22Rv1 (cell line): ENCODE measurements at regions not wholly inside any gene's neighbourhood (a gene's known extent, or its start where the extent isn't known, plus 50 kb on each side); places are given as distances from the start of the nearest gene placed in this dataset.

Source experiments
- ZFX ChIP-seq: fragments of 450-650 bp; IDR thresholded peaks from 2 replicates; pipeline ENCODE4 v1.6.1; 2017; ENCODE audit warnings: antibody characterized with exemption, borderline replicate concordance
- TF ChIP-seq, protein P1 (sequence below): fragments of 450-650 bp; IDR thresholded peaks from 2 replicates; pipeline ENCODE4 v1.5.1; 2017; ENCODE audit warnings: mild to moderate bottlenecking

DNA sequence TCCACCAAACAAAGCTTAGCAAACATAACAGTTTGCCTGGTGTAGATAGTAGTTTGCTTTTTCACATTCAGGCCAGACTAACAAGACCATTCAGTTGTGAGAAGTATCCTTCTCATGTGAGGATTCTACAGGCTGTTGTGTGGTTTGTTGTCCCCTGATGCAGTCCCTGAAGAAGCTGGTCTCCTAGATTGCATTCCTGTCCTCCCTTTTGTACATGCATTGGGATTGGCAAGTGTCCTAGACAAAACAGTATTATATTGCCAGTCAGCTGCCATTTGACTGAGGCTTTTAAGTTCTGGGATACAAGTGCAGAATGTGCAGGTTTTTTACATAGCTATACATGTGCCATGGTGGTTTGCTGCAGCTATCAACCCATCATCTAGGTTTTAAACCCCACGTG is 362.0 kb upstream of the IL12A start:
- TF ChIP-seq, protein P1, sequence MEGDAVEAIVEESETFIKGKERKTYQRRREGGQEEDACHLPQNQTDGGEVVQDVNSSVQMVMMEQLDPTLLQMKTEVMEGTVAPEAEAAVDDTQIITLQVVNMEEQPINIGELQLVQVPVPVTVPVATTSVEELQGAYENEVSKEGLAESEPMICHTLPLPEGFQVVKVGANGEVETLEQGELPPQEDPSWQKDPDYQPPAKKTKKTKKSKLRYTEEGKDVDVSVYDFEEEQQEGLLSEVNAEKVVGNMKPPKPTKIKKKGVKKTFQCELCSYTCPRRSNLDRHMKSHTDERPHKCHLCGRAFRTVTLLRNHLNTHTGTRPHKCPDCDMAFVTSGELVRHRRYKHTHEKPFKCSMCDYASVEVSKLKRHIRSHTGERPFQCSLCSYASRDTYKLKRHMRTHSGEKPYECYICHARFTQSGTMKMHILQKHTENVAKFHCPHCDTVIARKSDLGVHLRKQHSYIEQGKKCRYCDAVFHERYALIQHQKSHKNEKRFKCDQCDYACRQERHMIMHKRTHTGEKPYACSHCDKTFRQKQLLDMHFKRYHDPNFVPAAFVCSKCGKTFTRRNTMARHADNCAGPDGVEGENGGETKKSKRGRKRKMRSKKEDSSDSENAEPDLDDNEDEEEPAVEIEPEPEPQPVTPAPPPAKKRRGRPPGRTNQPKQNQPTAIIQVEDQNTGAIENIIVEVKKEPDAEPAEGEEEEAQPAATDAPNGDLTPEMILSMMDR = no peak
- no peak for TF ChIP-seq ZFX
